ENCODE measurements at regions not wholly inside any gene's neighbourhood (a gene's known extent, or its start where the extent isn't known, plus 50 kb on each side); places are given as distances from the start of the nearest gene placed in this dataset.

GRCh38 chr20:11302436-11302835 lies 615.3 kb upstream of the BTBD3 start:
- TF ChIP-seq, protein P1, sequence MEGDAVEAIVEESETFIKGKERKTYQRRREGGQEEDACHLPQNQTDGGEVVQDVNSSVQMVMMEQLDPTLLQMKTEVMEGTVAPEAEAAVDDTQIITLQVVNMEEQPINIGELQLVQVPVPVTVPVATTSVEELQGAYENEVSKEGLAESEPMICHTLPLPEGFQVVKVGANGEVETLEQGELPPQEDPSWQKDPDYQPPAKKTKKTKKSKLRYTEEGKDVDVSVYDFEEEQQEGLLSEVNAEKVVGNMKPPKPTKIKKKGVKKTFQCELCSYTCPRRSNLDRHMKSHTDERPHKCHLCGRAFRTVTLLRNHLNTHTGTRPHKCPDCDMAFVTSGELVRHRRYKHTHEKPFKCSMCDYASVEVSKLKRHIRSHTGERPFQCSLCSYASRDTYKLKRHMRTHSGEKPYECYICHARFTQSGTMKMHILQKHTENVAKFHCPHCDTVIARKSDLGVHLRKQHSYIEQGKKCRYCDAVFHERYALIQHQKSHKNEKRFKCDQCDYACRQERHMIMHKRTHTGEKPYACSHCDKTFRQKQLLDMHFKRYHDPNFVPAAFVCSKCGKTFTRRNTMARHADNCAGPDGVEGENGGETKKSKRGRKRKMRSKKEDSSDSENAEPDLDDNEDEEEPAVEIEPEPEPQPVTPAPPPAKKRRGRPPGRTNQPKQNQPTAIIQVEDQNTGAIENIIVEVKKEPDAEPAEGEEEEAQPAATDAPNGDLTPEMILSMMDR (IDR thresholded peaks at IDR 0.05): no peak
- TF ChIP-seq EZH2 (IDR thresholded peaks at IDR 0.05): no peak
- no peak for TF ChIP-seq EZH2phosphoT487 (IDR thresholded peaks at IDR 0.05)
